Activated B cell treated with CpG ODN at 0.5 μM for 24 hours (primary cell): ENCODE measurements at regions not wholly inside any gene's neighbourhood (a gene's known extent, or its start where the extent isn't known, plus 50 kb on each side); places are given as distances from the start of the nearest gene placed in this dataset.

ENCODE experiments used
- ATAC-seq: fragments of 200-7000 bp; cut with Tn5 transposase; one replicate; pipeline ENCODE4 v1.10.0; 2021; ENCODE audit warnings: low read depth, mild to moderate bottlenecking, moderate library complexity
- CTCF ChIA-PET: fragments of 350-600 bp; sonication (Branson Sonifier 250); formaldehyde crosslinking; loops from one replicate; lab custom pipeline; 2021; ENCODE audit warnings: antibody characterized with exemption; lab: Charles Lee
- POLR2A ChIA-PET: fragments of 350-600 bp; sonication (Branson Sonifier 250); formaldehyde crosslinking; loops from one replicate; lab custom pipeline; 2021; ENCODE audit warnings: antibody characterized with exemption; lab: Charles Lee
- DNase-seq: peaks from one replicate; pipeline ENCODE4 v3.0.0; 2022
- H3K27ac Mint-ChIP-seq: one replicate; pipeline ENCODE4 v1.8.0; 2020; ENCODE audit warnings: mixed read lengths
- H3K27me3 Mint-ChIP-seq: one replicate; pipeline ENCODE4 v1.8.0; 2021; ENCODE audit warnings: mixed read lengths
- H3K36me3 Mint-ChIP-seq: one replicate; pipeline ENCODE4 v1.8.0; 2021; ENCODE audit warnings: low read depth, mixed read lengths
- H3K4me1 Mint-ChIP-seq: one replicate; pipeline ENCODE4 v1.8.0; 2021; ENCODE audit warnings: mixed read lengths
- H3K4me3 Mint-ChIP-seq: one replicate; pipeline ENCODE4 v1.8.0; 2020; ENCODE audit warnings: mild to moderate bottlenecking, mixed read lengths
- H3K9me3 Mint-ChIP-seq: one replicate; pipeline ENCODE4 v1.8.0; 2020; ENCODE audit warnings: mixed read lengths
- intact Hi-C: fragments of 100-400 bp; cut with micrococcal nuclease; formaldehyde crosslinking; loops from one replicate; pipeline ENCODE4 v1.15.1; 2024
- TF ChIP-seq, protein P1 (sequence below): fragments of 200-600 bp; IDR thresholded peaks from one replicate; pipeline ENCODE4 v1.8.0; 2022; ENCODE audit warnings: antibody characterized with exemption, mild to moderate bottlenecking

DNA sequence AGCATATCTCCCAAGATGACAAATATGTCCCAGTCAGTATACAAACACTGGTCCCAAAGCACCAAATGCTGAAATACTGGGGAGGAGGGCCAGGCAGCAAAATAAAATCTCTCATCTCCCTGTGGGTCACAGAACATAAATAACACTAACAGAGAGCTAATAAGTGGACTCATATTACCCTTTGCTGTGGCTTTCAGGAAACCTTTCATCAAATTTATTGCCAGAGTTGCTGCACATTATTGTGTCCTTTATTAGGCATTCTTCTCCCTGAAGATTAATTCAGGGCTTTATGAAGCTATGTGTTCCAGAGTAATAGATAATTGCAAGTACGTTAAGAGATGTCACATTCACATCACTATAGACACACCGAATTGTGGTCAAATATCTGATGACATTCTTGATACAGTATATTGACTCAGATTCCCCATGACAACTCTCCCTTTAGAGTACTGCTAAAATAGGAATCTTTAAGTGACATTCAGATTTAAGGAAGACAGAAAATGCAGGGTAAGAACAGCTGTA is 124.1 kb upstream of the PRR32 start:
- Mint-ChIP-seq H3K4me1 (no peaks in the 10 kb centered on the region), H3K27ac (no peak overlapping the region), H3K36me3 (no peaks in the 10 kb centered on the region), H3K9me3 (peaks cover 3% of the 10 kb centered on the region), H3K4me3 (no peak overlapping the region), H3K27me3 (no peaks in the 10 kb centered on the region)
- ATAC-seq (no peak), DNase-seq (no peak)
- TF ChIP-seq, protein P1, sequence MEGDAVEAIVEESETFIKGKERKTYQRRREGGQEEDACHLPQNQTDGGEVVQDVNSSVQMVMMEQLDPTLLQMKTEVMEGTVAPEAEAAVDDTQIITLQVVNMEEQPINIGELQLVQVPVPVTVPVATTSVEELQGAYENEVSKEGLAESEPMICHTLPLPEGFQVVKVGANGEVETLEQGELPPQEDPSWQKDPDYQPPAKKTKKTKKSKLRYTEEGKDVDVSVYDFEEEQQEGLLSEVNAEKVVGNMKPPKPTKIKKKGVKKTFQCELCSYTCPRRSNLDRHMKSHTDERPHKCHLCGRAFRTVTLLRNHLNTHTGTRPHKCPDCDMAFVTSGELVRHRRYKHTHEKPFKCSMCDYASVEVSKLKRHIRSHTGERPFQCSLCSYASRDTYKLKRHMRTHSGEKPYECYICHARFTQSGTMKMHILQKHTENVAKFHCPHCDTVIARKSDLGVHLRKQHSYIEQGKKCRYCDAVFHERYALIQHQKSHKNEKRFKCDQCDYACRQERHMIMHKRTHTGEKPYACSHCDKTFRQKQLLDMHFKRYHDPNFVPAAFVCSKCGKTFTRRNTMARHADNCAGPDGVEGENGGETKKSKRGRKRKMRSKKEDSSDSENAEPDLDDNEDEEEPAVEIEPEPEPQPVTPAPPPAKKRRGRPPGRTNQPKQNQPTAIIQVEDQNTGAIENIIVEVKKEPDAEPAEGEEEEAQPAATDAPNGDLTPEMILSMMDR: no peak
- POLR2A ChIA-PET: no interaction called here
- intact Hi-C loops: no loop called here
- CTCF ChIA-PET: no interaction called here

- intact Hi-C loops: no loop called here
- ChIA-PET POLR2A (no interaction called here), CTCF (no interaction called here)
- Mint-ChIP-seq H3K4me1 (no peaks in the 10 kb centered on the region), H3K4me3 (no peak overlapping the region), H3K27me3 (no peaks in the 10 kb centered on the region), H3K36me3 (no peaks in the 10 kb centered on the region), H3K27ac (no peak overlapping the region), H3K9me3 (peaks cover 4% of the 10 kb centered on the region)
- TF ChIP-seq, protein P1: no peak
- DNase-seq (no peak), ATAC-seq (no peak)
These were observed 122.4 kb upstream of the PRR32 start for GRCh38 chrX:126697091-126697490.

GRCh38 chrX:126701380-126701779 is 118.1 kb upstream of the PRR32 start:
- Mint-ChIP-seq H3K27ac (no peak overlapping the region), H3K27me3 (no peaks in the 10 kb centered on the region), H3K36me3 (no peaks in the 10 kb centered on the region), H3K4me3 (no peak overlapping the region), H3K9me3 (peaks cover 4% of the 10 kb centered on the region), H3K4me1 (no peaks in the 10 kb centered on the region)
- intact Hi-C loops: no loop called here
- ChIA-PET CTCF (no interaction called here), POLR2A (no interaction called here)
- TF ChIP-seq, protein P1: no peak
- ATAC-seq (no peak), DNase-seq (no peak)

DNA sequence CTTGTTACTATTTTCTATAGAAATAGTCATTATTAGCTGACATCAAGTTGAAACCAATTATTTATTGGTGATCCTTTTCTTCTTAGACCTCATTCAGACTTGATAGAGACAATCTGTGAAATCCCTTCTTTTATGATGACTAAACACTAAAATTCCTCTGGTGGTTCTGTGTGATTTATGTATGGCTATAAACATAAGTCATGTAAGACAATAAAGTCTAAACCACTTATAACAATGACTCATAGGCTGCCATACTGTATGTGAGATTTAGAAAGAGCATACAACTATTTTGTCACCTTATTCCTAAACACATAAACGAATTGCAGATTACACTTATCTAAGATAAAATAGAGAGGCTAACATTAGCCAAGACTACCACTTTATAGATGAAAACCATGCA is 101.1 kb upstream of the PRR32 start:
- no peak for ATAC-seq
- no peaks in the 10 kb centered on the region for H3K36me3 Mint-ChIP-seq
- intact Hi-C loops: no loop called here

DNA sequence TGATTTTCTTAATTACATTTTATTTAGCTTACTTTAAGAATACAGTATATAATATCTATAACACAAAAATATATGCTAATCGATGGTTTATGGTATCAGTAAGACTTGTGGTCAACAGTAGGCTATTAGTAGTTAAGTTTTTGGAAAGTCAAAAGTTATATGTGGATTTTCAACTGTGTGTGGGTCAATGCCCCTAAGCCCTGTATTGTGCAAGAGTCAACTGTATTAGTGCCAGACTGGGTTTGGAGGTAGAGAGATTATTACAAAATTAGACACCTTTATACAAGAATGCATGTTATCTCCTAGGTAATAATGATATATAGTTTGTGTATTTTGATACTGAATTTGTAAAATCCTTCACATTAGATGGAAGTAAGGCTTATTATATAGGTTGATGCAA is 100.3 kb upstream of the PRR32 start:
- DNase-seq (no peak), ATAC-seq (no peak)
- no peak overlapping the region for H3K27ac Mint-ChIP-seq
- H3K4me3 Mint-ChIP-seq: no peak overlapping the region
- H3K27me3 Mint-ChIP-seq: no peaks in the 10 kb centered on the region
- intact Hi-C loops: no loop called here
- H3K4me1 Mint-ChIP-seq: no peaks in the 10 kb centered on the region
- ChIA-PET CTCF (no interaction called here), POLR2A (no interaction called here)
- H3K36me3 Mint-ChIP-seq: no peaks in the 10 kb centered on the region
- H3K9me3 Mint-ChIP-seq: no peaks in the 10 kb centered on the region
- TF ChIP-seq, protein P1: no peak

More for the DNA sequence above, 101.1 kb upstream of the PRR32 start:
- H3K27ac Mint-ChIP-seq: no peak overlapping the region
- no peaks in the 10 kb centered on the region for H3K4me1 Mint-ChIP-seq
- no peak for DNase-seq
- no peaks in the 10 kb centered on the region for H3K27me3 Mint-ChIP-seq
- ChIA-PET POLR2A (no interaction called here), CTCF (no interaction called here)
- no peaks in the 10 kb centered on the region for H3K9me3 Mint-ChIP-seq
- H3K4me3 Mint-ChIP-seq: no peak overlapping the region
- TF ChIP-seq, protein P1: no peak
